Stimulated activated effector memory CD8-positive, alpha-beta T cell treated with anti-CD3 and anti-CD28 coated beads, Interleukin-12 subunit alpha, Interleukin-12 subunit beta, amount 100 ng/mL, for 72 hours (primary cell): ENCODE measurements at regions not wholly inside any gene's neighbourhood (a gene's known extent, or its start where the extent isn't known, plus 50 kb on each side); places are given as distances from the start of the nearest gene placed in this dataset.
A peak's percentile ranks its signal among the peaks of the same experiment; 100 is the strongest.
"Not testable (repeated sequence)": the region's sequence is repeated elsewhere in the genome, so short reads cannot be mapped to it uniquely, and the experiment has no call there.

ENCODE experiments used
- ATAC-seq: fragments of 150-1000 bp; cut with Tn5 transposase; 2 replicates; pipeline ENCODE4 v1.10.0; 2021
- DNase-seq, 2 donors: peaks; one replicate each; pipeline ENCODE4 v3.0.0; 2021 to 2022; ENCODE audit warnings: low spot score in 2 of 2
- H3K27ac Mint-ChIP-seq: one replicate; pipeline ENCODE4 v1.8.0; 2022; ENCODE audit warnings: mild to moderate bottlenecking, mixed read lengths
- H3K36me3 Mint-ChIP-seq: one replicate; pipeline ENCODE4 v1.8.0; 2022; ENCODE audit warnings: mild to moderate bottlenecking, mixed read lengths
- H3K4me1 Mint-ChIP-seq: one replicate; pipeline ENCODE4 v1.8.0; 2022; ENCODE audit warnings: mixed read lengths
- H3K4me3 Mint-ChIP-seq: one replicate; pipeline ENCODE4 v1.8.0; 2022; ENCODE audit warnings: mild to moderate bottlenecking, mixed read lengths
- H3K9me3 Mint-ChIP-seq: one replicate; pipeline ENCODE4 v1.8.0; 2022; ENCODE audit warnings: mixed read lengths

- not testable (repeated sequence) for DNase-seq, H3K36me3 Mint-ChIP-seq, H3K27ac Mint-ChIP-seq, ATAC-seq, H3K9me3 Mint-ChIP-seq, H3K4me1 Mint-ChIP-seq
- peak overlapping the region; percentile 37 for H3K4me3 Mint-ChIP-seq
Observed at GRCh38 chr13:25017176-25017575, 78.8 kb upstream of the PABPC3 start.

- H3K9me3 Mint-ChIP-seq, H3K27ac Mint-ChIP-seq, H3K4me1 Mint-ChIP-seq, H3K36me3 Mint-ChIP-seq: not testable (repeated sequence)
- DNase-seq: peak; percentile 5 to 67
- peak; percentile 68 for ATAC-seq
- H3K4me3 Mint-ChIP-seq: peak overlapping the region; percentile 37
Observed at GRCh38 chr13:25017808-25018728, 77.9 kb upstream of the PABPC3 start.

- peaks cover 9% of the 10 kb centered on the region for H3K4me1 Mint-ChIP-seq
- H3K36me3 Mint-ChIP-seq: no peaks in the 10 kb centered on the region
- H3K4me3 Mint-ChIP-seq: peak overlapping the region; percentile 37
- ATAC-seq: no peak
- H3K27ac Mint-ChIP-seq: no peak overlapping the region
- H3K9me3 Mint-ChIP-seq: no peaks in the 10 kb centered on the region
- DNase-seq: no peak
Observed at GRCh38 chr13:25018729-25019115, 77.2 kb upstream of the PABPC3 start.

GRCh38 chr13:25019741-25020140 lies 76.2 kb upstream of the PABPC3 start:
- not testable (repeated sequence) for DNase-seq, ATAC-seq, H3K36me3 Mint-ChIP-seq, H3K9me3 Mint-ChIP-seq, H3K4me3 Mint-ChIP-seq, H3K4me1 Mint-ChIP-seq, H3K27ac Mint-ChIP-seq

GRCh38 chr13:25024175-25024574 lies 71.8 kb upstream of the PABPC3 start:
- Mint-ChIP-seq H3K4me3 (no peak overlapping the region), H3K9me3 (no peaks in the 10 kb centered on the region), H3K36me3 (no peaks in the 10 kb centered on the region), H3K27ac (no peak overlapping the region), H3K4me1 (no peaks in the 10 kb centered on the region)
- DNase-seq (no peak), ATAC-seq (no peak)

GRCh38 chr13:25032160-25032559 lies 63.8 kb upstream of the PABPC3 start:
- H3K27ac Mint-ChIP-seq: no peak overlapping the region
- H3K36me3 Mint-ChIP-seq: no peaks in the 10 kb centered on the region
- no peaks in the 10 kb centered on the region for H3K4me1 Mint-ChIP-seq
- no peak for ATAC-seq
- no peak overlapping the region for H3K4me3 Mint-ChIP-seq
- H3K9me3 Mint-ChIP-seq: no peaks in the 10 kb centered on the region
- no peak for DNase-seq

- no peak for DNase-seq
Observed at GRCh38 chr13:25034173-25034572, 61.8 kb upstream of the PABPC3 start.

GRCh38 chr13:25037057-25037813 lies 58.7 kb upstream of the PABPC3 start:
- no peaks in the 10 kb centered on the region for H3K9me3 Mint-ChIP-seq
- H3K4me1 Mint-ChIP-seq: no peaks in the 10 kb centered on the region
- H3K36me3 Mint-ChIP-seq: no peaks in the 10 kb centered on the region
- H3K4me3 Mint-ChIP-seq: no peak overlapping the region
- peak; percentile 22 to 63 for DNase-seq
- ATAC-seq: peak; percentile 75
- H3K27ac Mint-ChIP-seq: no peak overlapping the region

More at GRCh38 chr13:25034173-25034572, 61.8 kb upstream of the PABPC3 start:
- Mint-ChIP-seq H3K4me1 (no peaks in the 10 kb centered on the region), H3K9me3 (no peaks in the 10 kb centered on the region), H3K27ac (no peak overlapping the region), H3K4me3 (no peak overlapping the region), H3K36me3 (no peaks in the 10 kb centered on the region)
- ATAC-seq: no peak

GRCh38 chr13:25042151-25042865 lies 53.6 kb upstream of the PABPC3 start:
- no peak for DNase-seq
- Mint-ChIP-seq H3K4me3 (no peak overlapping the region), H3K36me3 (no peaks in the 10 kb centered on the region)

GRCh38 chr13:25044071-25044470 lies 51.9 kb upstream of the PABPC3 start:
- no peak overlapping the region for H3K4me3 Mint-ChIP-seq
- no peaks in the 10 kb centered on the region for H3K9me3 Mint-ChIP-seq
- DNase-seq (no peak), ATAC-seq (no peak)
- no peaks in the 10 kb centered on the region for H3K4me1 Mint-ChIP-seq
- no peaks in the 10 kb centered on the region for H3K36me3 Mint-ChIP-seq
- H3K27ac Mint-ChIP-seq: no peak overlapping the region

More at GRCh38 chr13:25042151-25042865, 53.6 kb upstream of the PABPC3 start:
- Mint-ChIP-seq H3K27ac (no peak overlapping the region), H3K4me1 (no peaks in the 10 kb centered on the region), H3K9me3 (no peaks in the 10 kb centered on the region)
- ATAC-seq: no peak
